Stimulated activated CD4-positive, alpha-beta T cell treated with anti-CD3 and anti-CD28 coated beads, Interleukin-2, amount 100 ng/mL, for 4 hours (primary cell): ENCODE measurements at regions not wholly inside any gene's neighbourhood (a gene's known extent, or its start where the extent isn't known, plus 50 kb on each side); places are given as distances from the start of the nearest gene placed in this dataset.

Source experiments
- DNase-seq: peaks from one replicate; pipeline ENCODE4 v3.0.0-alpha.2; 2020; ENCODE audit warnings: low read depth

- no peak for DNase-seq
Measured at GRCh38 chr6:11296449-11297375, 64.2 kb upstream of the NEDD9 start.

GRCh38 chr6:11295969-11296368 is 63.5 kb upstream of the NEDD9 start:
- DNase-seq: no peak

- DNase-seq: no peak
Measured at GRCh38 chr6:11294228-11294627, 61.8 kb upstream of the NEDD9 start.

GRCh38 chr6:11292594-11293236 is 60.2 kb upstream of the NEDD9 start:
- no peak for DNase-seq

DNA sequence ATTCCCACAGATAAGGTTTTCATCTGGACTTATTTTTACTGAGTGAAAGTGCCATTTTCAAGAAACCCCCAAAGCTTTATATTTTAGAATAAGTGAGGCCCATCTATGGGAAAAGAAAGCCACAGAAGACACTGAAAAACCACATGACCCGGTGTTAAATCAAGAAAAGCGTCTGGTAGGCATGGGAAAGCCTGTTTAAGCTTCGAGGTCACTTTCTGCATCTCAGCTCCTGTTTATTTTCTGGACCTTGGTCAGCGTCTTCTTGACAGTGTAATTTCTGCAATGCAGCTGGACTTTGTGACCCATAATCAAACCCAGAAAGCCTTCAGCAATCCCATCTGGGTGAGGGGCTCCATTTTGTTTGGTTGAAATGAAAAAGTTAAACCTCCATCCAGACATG is 59.6 kb upstream of the NEDD9 start:
- no peak for DNase-seq

DNA sequence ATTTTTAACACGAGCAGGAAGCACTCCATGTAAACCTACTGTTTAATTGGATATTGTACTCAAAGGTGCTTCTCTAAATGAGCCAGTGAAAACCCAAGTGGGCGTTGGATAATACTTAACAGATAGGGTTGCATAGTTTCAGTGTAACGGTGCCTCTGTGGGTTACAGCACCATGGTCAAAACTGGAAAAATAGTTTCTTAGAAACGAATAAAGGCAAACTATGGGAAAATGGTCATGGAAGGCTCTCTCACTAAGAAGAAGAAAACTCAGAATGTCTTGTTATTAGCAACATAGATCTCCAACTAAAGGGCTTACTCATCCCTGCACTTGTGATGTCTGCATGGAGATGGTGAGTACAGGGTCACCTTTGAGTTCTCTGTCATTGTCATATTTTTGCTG is 59.1 kb upstream of the NEDD9 start:
- DNase-seq: no peak

GRCh38 chr6:11290027-11290426 is 57.6 kb upstream of the NEDD9 start:
- DNase-seq: no peak

- DNase-seq: no peak
Measured at GRCh38 chr6:11288065-11288464, 55.6 kb upstream of the NEDD9 start.

DNA sequence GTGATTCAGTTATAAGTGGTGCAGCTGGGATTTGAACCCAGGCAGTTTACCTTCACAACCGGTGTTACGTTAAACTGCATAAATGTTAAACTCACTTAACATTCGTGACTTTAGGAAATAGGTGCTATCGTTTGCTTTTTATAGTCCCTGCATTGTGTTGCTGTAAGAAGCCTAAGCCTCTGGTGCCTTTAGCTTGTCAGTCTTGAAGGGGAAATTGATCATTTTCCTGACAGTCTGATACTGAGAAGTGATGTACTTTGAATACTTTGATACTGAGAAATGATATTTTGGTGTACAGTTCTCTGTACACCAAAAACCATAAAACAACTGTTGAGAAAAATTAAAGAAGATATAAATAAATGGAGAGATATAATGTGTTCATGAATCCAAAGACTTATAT is 52.5 kb upstream of the NEDD9 start:
- DNase-seq: no peak

DNA sequence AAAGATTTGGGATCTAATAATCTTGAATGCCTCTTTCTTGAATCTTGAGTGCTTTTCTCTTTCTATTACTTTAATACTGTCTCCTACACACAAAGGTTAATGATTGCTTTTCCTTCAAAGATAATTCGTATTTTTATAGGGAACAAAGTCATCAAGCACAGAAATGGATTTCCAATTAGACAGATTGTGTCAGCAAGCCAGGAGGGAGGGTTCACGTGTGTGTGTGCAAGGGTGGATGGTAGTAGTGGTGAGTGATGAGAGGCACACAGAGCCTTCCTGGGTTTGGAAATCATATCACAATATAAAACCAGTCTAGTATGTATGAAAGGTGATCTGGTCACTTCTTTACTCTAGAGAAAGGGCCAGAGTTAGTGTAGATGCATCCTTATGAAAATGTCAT is 51.2 kb upstream of the NEDD9 start:
- DNase-seq: no peak

DNA sequence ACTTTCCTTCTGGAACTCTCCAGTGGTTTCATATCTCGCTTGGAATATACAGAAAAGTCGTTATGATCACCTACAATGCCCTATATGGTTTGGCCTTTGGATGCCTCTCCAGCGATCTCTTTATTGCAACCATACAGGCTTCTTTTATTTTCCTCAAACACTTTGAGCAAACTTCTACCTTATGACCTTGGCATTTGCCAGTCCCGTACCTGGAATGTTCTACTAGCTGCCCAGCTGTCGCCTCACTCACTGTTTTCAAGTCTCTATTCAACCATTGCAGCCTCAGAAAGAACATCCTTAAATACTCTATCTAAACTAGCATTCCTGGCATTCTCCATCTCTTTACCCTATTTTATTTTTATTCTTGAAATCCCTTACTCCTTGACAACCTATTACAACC is 50.4 kb upstream of the NEDD9 start:
- no peak for DNase-seq
